ENCODE measurements at regions not wholly inside any gene's neighbourhood (a gene's known extent, or its start where the extent isn't known, plus 50 kb on each side); places are given as distances from the start of the nearest gene placed in this dataset.

DNA sequence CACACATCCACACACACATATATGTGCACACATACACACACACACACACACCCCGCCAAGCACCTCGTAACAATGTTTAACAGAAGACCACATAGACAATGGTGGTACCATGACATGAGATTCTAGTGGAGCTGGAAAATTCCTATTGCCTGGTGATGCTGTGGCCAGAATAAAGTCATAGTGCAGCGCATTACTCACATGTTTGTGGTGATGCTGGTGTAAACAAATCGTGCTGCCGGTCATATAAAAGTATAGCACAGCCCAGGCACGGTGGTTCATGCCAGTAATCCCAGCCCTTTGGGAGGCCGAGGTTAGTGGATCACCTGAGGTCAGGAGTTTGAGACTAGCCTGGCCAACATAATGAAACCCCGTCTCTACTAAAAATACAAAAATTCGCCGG is 275.2 kb downstream of the TRIML1 start:
- ChIA-PET CTCF (no interaction called here), POLR2A (no interaction called here), RAD21 (ENCODE audit: low non-redundant PET in 1 of 2, low total read pairs in 2 of 2, uncharacterized antibody in 2 of 2, unreplicated experiment in 2 of 2) (no interaction called here)
- no TSS peak for BruUV-seq (replicated peaks)
- no peaks in the 10 kb centered on the region for H3K27me3 ChIP-seq (ENCODE audit: insufficient read depth, low read length)
- intact Hi-C loops (cut with micrococcal nuclease): no loop called here
- H3K9me3 ChIP-seq (ENCODE audit: control insufficient read depth in 1 of 2, insufficient read depth in 1 of 2, low read depth in 1 of 2, low read length in 2 of 2): no peaks in the 10 kb centered on the region
- no peaks in the 10 kb centered on the region for H3K4me1 ChIP-seq (ENCODE audit: control insufficient read depth in 1 of 2, insufficient read depth in 2 of 2, low read length in 2 of 2)
- H3K36me3 ChIP-seq (ENCODE audit: control insufficient read depth in 1 of 2, insufficient read depth in 2 of 2, low read length in 2 of 2): no peaks in the 10 kb centered on the region
- TF ChIP-seq EZH2 (IDR thresholded peaks at IDR 0.05): no peak
- no peak for TF ChIP-seq JUND (IDR thresholded peaks at IDR 0.05)
- no peak for TF ChIP-seq CEBPB (IDR thresholded peaks at IDR 0.05; ENCODE audit: low read depth)
- no peak for TF ChIP-seq POLR2A (IDR thresholded peaks at IDR 0.05; ENCODE audit: borderline replicate concordance, extremely low read depth, insufficient read depth, insufficient read length)
- TF ChIP-seq, protein P1, sequence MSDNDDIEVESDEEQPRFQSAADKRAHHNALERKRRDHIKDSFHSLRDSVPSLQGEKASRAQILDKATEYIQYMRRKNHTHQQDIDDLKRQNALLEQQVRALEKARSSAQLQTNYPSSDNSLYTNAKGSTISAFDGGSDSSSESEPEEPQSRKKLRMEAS (IDR thresholded peaks at IDR 0.05): no peak
- no peak for TF ChIP-seq TCF7L2 (IDR thresholded peaks at IDR 0.05; ENCODE audit: borderline replicate concordance, extremely low read depth, insufficient read depth, insufficient read length)
- H3K4me3 ChIP-seq (replicated peaks in 1 of 2; ENCODE audit: low read depth in 1 of 2, low read length in 2 of 2): no peak overlapping the region
- no peaks in the 10 kb centered on the region for H3K79me2 ChIP-seq (ENCODE audit: insufficient read depth, low read length)
- no peak overlapping the region for H3K27ac ChIP-seq (ENCODE audit: low read depth, low read length)
- no peak for DNase-seq (ENCODE audit: low read depth, low spot score)
- H3K4me2 ChIP-seq (ENCODE audit: low read length): no peak overlapping the region
- H2AFZ ChIP-seq (ENCODE audit: low read depth, low read length, poor library complexity, severe bottlenecking): no peak overlapping the region
- H4K20me1 ChIP-seq (ENCODE audit: insufficient read depth): no peaks in the 10 kb centered on the region
- H3K9me2 ChIP-seq (ENCODE audit: insufficient read depth): no peaks in the 10 kb centered on the region
- ATAC-seq: no peak
- H3K9ac ChIP-seq (ENCODE audit: low read length): no peak overlapping the region

DNA sequence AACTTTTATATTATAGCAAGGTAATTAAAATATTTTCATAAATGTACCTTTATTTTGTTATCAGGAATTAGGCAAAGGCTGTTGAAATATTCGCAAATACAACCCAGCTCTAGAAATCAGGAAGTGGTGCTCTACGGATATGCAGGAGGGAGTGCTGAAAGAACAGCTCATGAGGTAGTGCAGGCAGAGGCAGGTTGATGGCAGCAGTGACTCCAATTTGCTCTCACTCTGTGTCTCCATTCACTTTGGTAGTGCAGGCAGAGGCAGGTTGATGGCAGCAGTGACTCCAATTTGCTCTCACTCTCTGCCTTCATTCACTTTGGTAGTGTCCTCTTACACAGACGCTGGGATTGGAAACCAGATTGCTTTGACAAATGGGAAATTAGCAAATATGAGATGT is 277.9 kb downstream of the TRIML1 start:
- Histone ChIP-seq H3K79me2 (ENCODE audit: insufficient read depth, low read length) (no peaks in the 10 kb centered on the region), H3K4me1 (ENCODE audit: control insufficient read depth in 1 of 2, insufficient read depth in 2 of 2, low read length in 2 of 2) (no peaks in the 10 kb centered on the region), H3K9me2 (ENCODE audit: insufficient read depth) (no peaks in the 10 kb centered on the region), H3K4me2 (ENCODE audit: low read length) (no peak overlapping the region), H2AFZ (ENCODE audit: low read depth, low read length, poor library complexity, severe bottlenecking) (no peak overlapping the region), H3K27me3 (ENCODE audit: insufficient read depth, low read length) (no peaks in the 10 kb centered on the region), H4K20me1 (ENCODE audit: insufficient read depth) (no peaks in the 10 kb centered on the region), H3K9ac (ENCODE audit: low read length) (no peak overlapping the region), H3K27ac (ENCODE audit: low read depth, low read length) (no peak overlapping the region), H3K36me3 (ENCODE audit: control insufficient read depth in 1 of 2, insufficient read depth in 2 of 2, low read length in 2 of 2) (no peaks in the 10 kb centered on the region), H3K4me3 (replicated peaks in 1 of 2; ENCODE audit: low read depth in 1 of 2, low read length in 2 of 2) (no peak overlapping the region), H3K9me3 (ENCODE audit: control insufficient read depth in 1 of 2, insufficient read depth in 1 of 2, low read depth in 1 of 2, low read length in 2 of 2) (no peaks in the 10 kb centered on the region)
- no TSS peak for BruUV-seq (replicated peaks)
- RAD21 ChIA-PET (ENCODE audit: low non-redundant PET in 1 of 2, low total read pairs in 2 of 2, uncharacterized antibody in 2 of 2, unreplicated experiment in 2 of 2): no interaction called here
- CTCF ChIA-PET: no interaction called here
- peak; percentile 54; the same call in 1 of the 2 replicates for ATAC-seq
- POLR2A ChIA-PET: no interaction called here
- no peak for DNase-seq (ENCODE audit: low read depth, low spot score)
- intact Hi-C loops (cut with micrococcal nuclease): no loop called here
- TF ChIP-seq CEBPB (IDR thresholded peaks at IDR 0.05; ENCODE audit: low read depth) (no peak), SP1 (IDR thresholded peaks at IDR 0.05; ENCODE audit: low read depth) (no peak), SRF (IDR thresholded peaks at IDR 0.05; ENCODE audit: low read depth) (no peak), SIN3A (IDR thresholded peaks at IDR 0.05; ENCODE audit: low read depth) (no peak), RAD21 (IDR thresholded peaks at IDR 0.05; ENCODE audit: low read depth) (peak; percentile 29; the same call in 1 of the 2 replicates), POLR2AphosphoS5 (IDR thresholded peaks at IDR 0.05; ENCODE audit: low read depth, low read length) (no peak), ZNF274 (IDR thresholded peaks at IDR 0.05; ENCODE audit: low read depth, low read length) (no peak), ELF1 (IDR thresholded peaks at IDR 0.05; ENCODE audit: borderline replicate concordance, low read depth) (no peak)
- TF ChIP-seq, protein P2, sequence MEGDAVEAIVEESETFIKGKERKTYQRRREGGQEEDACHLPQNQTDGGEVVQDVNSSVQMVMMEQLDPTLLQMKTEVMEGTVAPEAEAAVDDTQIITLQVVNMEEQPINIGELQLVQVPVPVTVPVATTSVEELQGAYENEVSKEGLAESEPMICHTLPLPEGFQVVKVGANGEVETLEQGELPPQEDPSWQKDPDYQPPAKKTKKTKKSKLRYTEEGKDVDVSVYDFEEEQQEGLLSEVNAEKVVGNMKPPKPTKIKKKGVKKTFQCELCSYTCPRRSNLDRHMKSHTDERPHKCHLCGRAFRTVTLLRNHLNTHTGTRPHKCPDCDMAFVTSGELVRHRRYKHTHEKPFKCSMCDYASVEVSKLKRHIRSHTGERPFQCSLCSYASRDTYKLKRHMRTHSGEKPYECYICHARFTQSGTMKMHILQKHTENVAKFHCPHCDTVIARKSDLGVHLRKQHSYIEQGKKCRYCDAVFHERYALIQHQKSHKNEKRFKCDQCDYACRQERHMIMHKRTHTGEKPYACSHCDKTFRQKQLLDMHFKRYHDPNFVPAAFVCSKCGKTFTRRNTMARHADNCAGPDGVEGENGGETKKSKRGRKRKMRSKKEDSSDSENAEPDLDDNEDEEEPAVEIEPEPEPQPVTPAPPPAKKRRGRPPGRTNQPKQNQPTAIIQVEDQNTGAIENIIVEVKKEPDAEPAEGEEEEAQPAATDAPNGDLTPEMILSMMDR (IDR thresholded peaks at IDR 0.05 in 2 of 3, conservative IDR thresholded peaks at IDR 0.05 in 1 of 3; ENCODE audit: borderline replicate concordance in 1 of 3, insufficient read depth in 1 of 3, low read depth in 2 of 3, low read length in 2 of 3): peak in 1 of 3 experiments; percentile 13; a peak in 1 of 6 replicates
- TF ChIP-seq, protein P3, sequence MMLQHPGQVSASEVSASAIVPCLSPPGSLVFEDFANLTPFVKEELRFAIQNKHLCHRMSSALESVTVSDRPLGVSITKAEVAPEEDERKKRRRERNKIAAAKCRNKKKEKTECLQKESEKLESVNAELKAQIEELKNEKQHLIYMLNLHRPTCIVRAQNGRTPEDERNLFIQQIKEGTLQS (IDR thresholded peaks at IDR 0.05): no peak
- TF ChIP-seq, protein P4, sequence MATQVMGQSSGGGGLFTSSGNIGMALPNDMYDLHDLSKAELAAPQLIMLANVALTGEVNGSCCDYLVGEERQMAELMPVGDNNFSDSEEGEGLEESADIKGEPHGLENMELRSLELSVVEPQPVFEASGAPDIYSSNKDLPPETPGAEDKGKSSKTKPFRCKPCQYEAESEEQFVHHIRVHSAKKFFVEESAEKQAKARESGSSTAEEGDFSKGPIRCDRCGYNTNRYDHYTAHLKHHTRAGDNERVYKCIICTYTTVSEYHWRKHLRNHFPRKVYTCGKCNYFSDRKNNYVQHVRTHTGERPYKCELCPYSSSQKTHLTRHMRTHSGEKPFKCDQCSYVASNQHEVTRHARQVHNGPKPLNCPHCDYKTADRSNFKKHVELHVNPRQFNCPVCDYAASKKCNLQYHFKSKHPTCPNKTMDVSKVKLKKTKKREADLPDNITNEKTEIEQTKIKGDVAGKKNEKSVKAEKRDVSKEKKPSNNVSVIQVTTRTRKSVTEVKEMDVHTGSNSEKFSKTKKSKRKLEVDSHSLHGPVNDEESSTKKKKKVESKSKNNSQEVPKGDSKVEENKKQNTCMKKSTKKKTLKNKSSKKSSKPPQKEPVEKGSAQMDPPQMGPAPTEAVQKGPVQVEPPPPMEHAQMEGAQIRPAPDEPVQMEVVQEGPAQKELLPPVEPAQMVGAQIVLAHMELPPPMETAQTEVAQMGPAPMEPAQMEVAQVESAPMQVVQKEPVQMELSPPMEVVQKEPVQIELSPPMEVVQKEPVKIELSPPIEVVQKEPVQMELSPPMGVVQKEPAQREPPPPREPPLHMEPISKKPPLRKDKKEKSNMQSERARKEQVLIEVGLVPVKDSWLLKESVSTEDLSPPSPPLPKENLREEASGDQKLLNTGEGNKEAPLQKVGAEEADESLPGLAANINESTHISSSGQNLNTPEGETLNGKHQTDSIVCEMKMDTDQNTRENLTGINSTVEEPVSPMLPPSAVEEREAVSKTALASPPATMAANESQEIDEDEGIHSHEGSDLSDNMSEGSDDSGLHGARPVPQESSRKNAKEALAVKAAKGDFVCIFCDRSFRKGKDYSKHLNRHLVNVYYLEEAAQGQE (IDR thresholded peaks at IDR 0.05; ENCODE audit: low read depth): peak; percentile 50
